ENCODE measurements at regions not wholly inside any gene's neighbourhood (a gene's known extent, or its start where the extent isn't known, plus 50 kb on each side); places are given as distances from the start of the nearest gene placed in this dataset.
A peak's percentile ranks its signal among the peaks of the same experiment; 100 is the strongest.

GRCh38 chr5:120388016-120388781, 75.9 kb upstream of the PRR16 start:
- no peaks in the 10 kb centered on the region for H3K9me3 ChIP-seq (ENCODE audit: control insufficient read depth, low read depth, low read length)
- peaks cover 17% of the 10 kb centered on the region for H3K4me1 ChIP-seq (ENCODE audit: control insufficient read depth, extremely low read depth, insufficient read depth, low read length)
- H4K20me1 ChIP-seq (ENCODE audit: control insufficient read depth, extremely low read depth, insufficient read depth, low read length): no peaks in the 10 kb centered on the region
- peak; percentile 73 for FAIRE-seq
- H2AFZ ChIP-seq (ENCODE audit: control insufficient read depth, low read length): no peak overlapping the region
- H3K4me2 ChIP-seq (ENCODE audit: control insufficient read depth, extremely low read depth, insufficient read depth, low read depth, low read length): peak overlapping the region; percentile 29
- no peaks in the 10 kb centered on the region for H3K27me3 ChIP-seq (ENCODE audit: control insufficient read depth, extremely low read depth, insufficient read depth, low read length)
- H3K4me3 ChIP-seq (ENCODE audit: control insufficient read depth in 2 of 3, extremely low read depth in 1 of 3, insufficient read depth in 2 of 3, low read depth in 1 of 3, low read length in 3 of 3): no peak overlapping the region
- TF ChIP-seq CTCF (optimal IDR thresholded peaks at IDR 0.05 in 1 of 3, IDR thresholded peaks at IDR 0.05 in 1 of 3, conservative IDR thresholded peaks at IDR 0.05 in 1 of 3; ENCODE audit: extremely low read depth in 1 of 3, insufficient read depth in 2 of 3, low read length in 3 of 3): no peak
- no peak for DNase-seq (ENCODE audit: low read depth, low spot score)
- H3K79me2 ChIP-seq (ENCODE audit: control insufficient read depth, insufficient read depth, low read length): no peaks in the 10 kb centered on the region
- H3K36me3 ChIP-seq (ENCODE audit: control insufficient read depth in 2 of 2, extremely low read depth in 1 of 2, insufficient read depth in 2 of 2, low read length in 2 of 2): no peaks in the 10 kb centered on the region
- no peaks in the 10 kb centered on the region for H3K9me1 ChIP-seq (ENCODE audit: control insufficient read depth, extremely low read depth, insufficient read depth, low read length)
- no peak overlapping the region for H3K9ac ChIP-seq (ENCODE audit: control insufficient read depth, extremely low read depth, insufficient read depth, low read length)
- dilution Hi-C loops (cut with MboI; ENCODE audit: extremely low pct_ligation_motif_present, low sequenced_read_pairs): no loop called here
- peak overlapping the region; percentile 7 for H3K27ac ChIP-seq (ENCODE audit: control insufficient read depth, insufficient read depth, low read length)

- Histone ChIP-seq H3K36me3 (ENCODE audit: control insufficient read depth in 2 of 2, extremely low read depth in 1 of 2, insufficient read depth in 2 of 2, low read length in 2 of 2) (no peaks in the 10 kb centered on the region), H3K4me3 (ENCODE audit: control insufficient read depth in 2 of 3, extremely low read depth in 1 of 3, insufficient read depth in 2 of 3, low read depth in 1 of 3, low read length in 3 of 3) (no peak overlapping the region), H2AFZ (ENCODE audit: control insufficient read depth, low read length) (no peak overlapping the region), H3K27ac (ENCODE audit: control insufficient read depth, insufficient read depth, low read length) (no peak overlapping the region), H3K79me2 (ENCODE audit: control insufficient read depth, insufficient read depth, low read length) (no peaks in the 10 kb centered on the region), H3K9me1 (ENCODE audit: control insufficient read depth, extremely low read depth, insufficient read depth, low read length) (no peaks in the 10 kb centered on the region), H3K4me1 (ENCODE audit: control insufficient read depth, extremely low read depth, insufficient read depth, low read length) (no peaks in the 10 kb centered on the region), H4K20me1 (ENCODE audit: control insufficient read depth, extremely low read depth, insufficient read depth, low read length) (no peaks in the 10 kb centered on the region), H3K4me2 (ENCODE audit: control insufficient read depth, extremely low read depth, insufficient read depth, low read depth, low read length) (no peak overlapping the region), H3K9me3 (ENCODE audit: control insufficient read depth, low read depth, low read length) (no peaks in the 10 kb centered on the region), H3K9ac (ENCODE audit: control insufficient read depth, extremely low read depth, insufficient read depth, low read length) (no peak overlapping the region), H3K27me3 (ENCODE audit: control insufficient read depth, extremely low read depth, insufficient read depth, low read length) (no peaks in the 10 kb centered on the region)
- TF ChIP-seq CTCF (optimal IDR thresholded peaks at IDR 0.05 in 1 of 3, IDR thresholded peaks at IDR 0.05 in 1 of 3, conservative IDR thresholded peaks at IDR 0.05 in 1 of 3; ENCODE audit: extremely low read depth in 1 of 3, insufficient read depth in 2 of 3, low read length in 3 of 3): peak in 2 of 3 experiments; percentile 7 to 21
- TF ChIP-seq EZH2 (IDR thresholded peaks at IDR 0.05; ENCODE audit: low read length): no peak
- FAIRE-seq (no peak), DNase-seq (ENCODE audit: low read depth, low spot score) (no peak)
- dilution Hi-C loops (cut with MboI; ENCODE audit: extremely low pct_ligation_motif_present, low sequenced_read_pairs): no loop called here
Observed at GRCh38 chr5:120394259-120394658, 69.8 kb upstream of the PRR16 start.
